HG03108 (cell line): ENCODE measurements at regions not wholly inside any gene's neighbourhood (a gene's known extent, or its start where the extent isn't known, plus 50 kb on each side); places are given as distances from the start of the nearest gene placed in this dataset.
"Not testable (repeated sequence)": the region's sequence is repeated elsewhere in the genome, so short reads cannot be mapped to it uniquely, and the experiment has no call there.

Experiments used
- ATAC-seq: cut with Tn5 transposase; IDR thresholded peaks from one replicate; pipeline ENCODE4 v1.9.1; 2021; ENCODE audit warnings: moderate library complexity; ENCODE audit not compliant: unreplicated experiment

- no peak for ATAC-seq
Observed at GRCh38 chrX:45447331-45447730, 246.7 kb upstream of the DIPK2B start.

DNA sequence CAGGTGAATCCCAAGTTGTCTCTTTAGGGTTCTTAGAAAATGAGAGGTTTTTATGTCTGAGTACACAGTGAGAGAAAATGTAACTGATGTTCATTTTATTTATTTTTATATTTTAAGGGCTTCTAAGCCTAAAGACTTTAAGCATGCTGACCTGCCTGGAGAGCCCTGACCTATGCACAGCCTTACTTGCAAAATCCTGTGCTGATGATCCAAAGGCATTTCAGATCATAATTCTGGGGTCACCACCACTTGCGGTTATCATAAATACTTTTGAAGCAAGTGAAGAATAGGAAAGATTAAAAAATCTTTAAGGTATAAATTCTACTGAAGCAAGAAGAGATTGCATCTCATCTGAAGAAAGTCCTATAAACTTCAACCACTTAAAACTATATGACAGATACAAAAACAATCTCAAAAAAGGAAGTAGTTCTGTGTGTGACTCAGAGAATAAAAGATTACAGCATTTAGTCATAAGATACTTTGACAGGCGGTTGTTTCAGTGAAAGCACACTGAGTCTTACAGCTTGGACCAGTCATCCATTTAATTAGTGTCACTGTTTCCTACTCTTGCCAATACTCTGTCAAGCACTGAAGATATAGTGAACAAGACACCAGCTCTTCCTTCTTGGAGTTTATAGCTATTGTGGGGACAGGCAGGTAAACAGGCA lies 245.2 kb upstream of the DIPK2B start:
- no peak for ATAC-seq

DNA sequence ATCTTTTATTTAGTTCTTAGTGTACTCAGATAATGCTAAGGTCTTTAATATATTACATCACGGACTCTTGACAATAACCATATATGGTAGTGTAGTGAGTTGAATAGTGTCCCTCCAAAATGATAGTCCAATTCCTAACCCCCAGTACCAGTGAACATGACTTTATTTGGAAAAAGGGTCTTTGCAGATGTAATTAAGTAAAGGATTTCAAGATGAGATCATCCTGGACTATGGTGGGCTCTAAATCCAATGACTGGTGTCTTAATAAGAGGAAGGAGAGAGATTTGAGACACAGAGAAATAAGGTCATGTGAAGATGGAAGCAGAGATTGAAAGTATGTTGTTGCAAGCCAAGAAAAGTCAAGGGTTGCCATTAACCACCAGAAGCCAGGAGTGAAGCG lies 236.5 kb upstream of the DIPK2B start:
- ATAC-seq: no peak

- no peak for ATAC-seq
Observed at GRCh38 chrX:45435481-45435880, 234.8 kb upstream of the DIPK2B start.

- no peak for ATAC-seq
Observed at GRCh38 chrX:45434231-45434630, 233.6 kb upstream of the DIPK2B start.

DNA sequence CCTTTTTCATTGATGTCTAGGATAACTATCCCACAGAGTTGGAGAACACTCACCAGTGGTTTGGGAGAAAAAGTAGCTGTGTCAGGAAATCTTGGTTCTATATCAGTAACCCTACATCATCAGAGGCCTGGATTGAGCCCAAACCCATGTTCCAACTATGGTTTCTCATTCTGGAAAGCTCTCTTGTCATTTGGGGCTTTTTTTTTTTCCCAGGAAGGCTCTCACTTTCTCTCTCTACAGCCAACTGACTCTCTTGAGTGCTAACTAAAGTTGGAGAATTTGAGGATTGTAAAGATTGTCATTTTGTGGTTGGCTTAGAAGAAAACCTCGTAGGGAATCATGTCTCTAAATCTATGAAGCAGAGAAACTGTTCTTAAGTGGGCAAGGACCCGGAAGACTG lies 228.2 kb upstream of the DIPK2B start:
- no peak for ATAC-seq

GRCh38 chrX:45424326-45424725 lies 223.7 kb upstream of the DIPK2B start:
- ATAC-seq: no peak

- no peak for ATAC-seq
Observed at GRCh38 chrX:45422216-45422925, 221.7 kb upstream of the DIPK2B start.

GRCh38 chrX:45421806-45422205 lies 221.1 kb upstream of the DIPK2B start:
- ATAC-seq: no peak

DNA sequence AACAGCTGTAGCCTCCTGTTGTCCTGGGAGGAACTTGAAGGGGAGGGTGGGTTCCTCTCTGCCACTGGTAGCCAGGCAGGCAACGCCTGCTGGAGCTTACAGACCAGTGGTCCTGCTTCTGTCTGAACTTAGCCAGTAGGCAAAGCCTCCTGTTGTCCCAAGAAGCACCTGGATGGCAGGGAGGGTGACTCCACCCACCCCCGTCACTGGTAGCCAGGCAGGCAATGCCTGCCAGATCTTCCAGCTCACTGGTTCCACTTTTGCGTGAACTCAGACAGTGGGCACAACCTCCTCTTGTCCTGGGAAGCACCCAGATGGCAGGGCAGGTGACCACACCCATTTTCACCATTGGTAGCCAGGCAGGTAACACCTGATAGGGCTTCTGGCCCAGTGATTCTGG lies 203.5 kb upstream of the DIPK2B start:
- ATAC-seq: no peak

DNA sequence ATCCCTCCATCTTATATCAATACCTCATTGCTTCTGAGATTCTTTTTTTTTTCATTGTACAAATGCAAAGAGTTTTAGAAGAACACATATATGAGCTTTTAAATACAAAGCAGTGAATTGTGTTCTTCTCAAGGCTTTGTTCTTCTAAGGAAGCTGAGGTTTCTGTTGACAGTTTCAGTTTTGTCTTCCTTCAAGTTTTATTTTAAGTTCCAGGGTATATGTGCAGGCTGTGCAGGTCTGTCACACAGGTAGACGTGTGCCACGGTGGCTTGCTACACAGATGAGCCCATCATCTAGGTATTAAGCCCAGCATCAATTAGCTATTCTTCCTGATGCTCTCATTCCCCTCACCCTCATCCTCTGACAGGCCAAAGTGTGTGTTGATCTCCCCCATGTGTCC lies 201.2 kb upstream of the DIPK2B start:
- no peak for ATAC-seq

GRCh38 chrX:45400951-45401725 lies 200.5 kb upstream of the DIPK2B start:
- not testable (repeated sequence) for ATAC-seq

DNA sequence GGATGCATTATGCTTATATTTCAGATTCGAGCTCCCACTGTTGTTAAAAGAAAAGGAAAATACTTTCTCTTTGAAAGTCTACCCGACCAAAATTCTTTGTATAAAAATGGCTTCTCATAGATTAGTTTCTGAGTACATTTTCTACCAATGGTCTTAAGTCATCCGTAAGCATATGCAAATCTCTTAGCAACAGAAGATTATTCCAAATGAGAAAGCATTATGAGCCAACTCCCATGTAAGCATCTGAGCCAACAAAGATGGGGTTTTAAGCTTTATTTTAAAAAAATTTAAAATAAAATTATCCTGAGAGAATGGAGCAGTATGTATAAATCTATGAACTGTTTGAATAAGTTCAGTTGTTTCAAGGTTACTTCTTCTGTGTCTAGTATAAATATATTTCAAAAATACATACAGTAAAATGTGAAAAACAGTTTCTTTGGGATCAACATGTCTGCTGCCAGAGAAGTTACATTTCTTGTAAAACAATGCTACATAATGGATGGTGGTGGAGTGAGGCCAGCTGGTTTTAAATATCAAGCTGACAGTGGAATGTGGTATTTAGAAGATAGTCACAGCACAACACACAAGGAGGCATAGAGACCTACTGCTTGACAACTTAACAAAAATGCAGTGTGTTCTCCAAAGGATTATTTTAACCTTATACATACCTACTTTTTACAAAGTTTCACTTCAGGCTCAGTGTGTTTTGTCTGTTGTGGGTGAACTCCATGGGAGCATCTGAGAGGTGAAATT lies 199.5 kb upstream of the DIPK2B start:
- no peak for ATAC-seq

GRCh38 chrX:45385757-45386156 lies 185.1 kb upstream of the DIPK2B start:
- ATAC-seq: no peak

DNA sequence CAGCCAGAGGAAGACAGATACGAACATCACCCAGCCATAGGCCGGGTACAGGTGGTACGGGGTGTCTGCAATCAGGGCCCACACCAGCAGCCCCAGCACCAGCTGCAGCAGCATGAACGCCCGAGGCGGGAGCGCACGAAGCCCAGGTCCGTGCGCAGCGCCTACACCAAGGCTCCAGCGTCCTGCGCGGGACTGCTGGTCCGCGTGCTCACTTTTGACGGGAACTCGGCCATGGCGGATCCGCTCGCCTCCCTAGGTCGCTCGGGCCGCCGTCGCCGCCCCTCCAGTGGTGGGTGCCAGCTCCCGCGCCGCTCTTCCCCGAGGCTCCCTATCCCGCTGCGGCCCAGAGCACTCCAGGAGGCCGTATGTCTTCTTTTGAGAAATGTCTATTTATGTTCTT lies 181.2 kb upstream of the DIPK2B start:
- no peak for ATAC-seq

DNA sequence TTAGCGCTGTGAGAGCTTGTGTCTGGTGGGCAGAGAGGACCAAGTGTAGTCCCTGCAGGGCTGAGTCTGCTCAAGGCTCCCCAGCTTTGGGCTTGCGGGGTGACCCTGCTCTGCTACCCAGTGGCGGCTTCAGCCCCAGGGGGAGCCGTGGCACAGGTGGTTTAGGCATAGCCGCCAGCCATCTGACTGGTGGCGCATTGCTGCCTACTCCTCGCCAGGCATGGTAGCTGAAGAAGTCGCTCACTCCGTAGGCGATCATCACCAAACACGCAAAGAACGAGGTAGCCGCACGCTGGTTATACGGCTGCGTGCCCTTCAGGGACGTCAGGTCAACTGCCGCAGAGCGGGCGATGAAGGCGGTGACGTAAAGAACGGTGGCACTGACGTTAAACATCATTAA lies 180.7 kb upstream of the DIPK2B start:
- ATAC-seq: no peak

DNA sequence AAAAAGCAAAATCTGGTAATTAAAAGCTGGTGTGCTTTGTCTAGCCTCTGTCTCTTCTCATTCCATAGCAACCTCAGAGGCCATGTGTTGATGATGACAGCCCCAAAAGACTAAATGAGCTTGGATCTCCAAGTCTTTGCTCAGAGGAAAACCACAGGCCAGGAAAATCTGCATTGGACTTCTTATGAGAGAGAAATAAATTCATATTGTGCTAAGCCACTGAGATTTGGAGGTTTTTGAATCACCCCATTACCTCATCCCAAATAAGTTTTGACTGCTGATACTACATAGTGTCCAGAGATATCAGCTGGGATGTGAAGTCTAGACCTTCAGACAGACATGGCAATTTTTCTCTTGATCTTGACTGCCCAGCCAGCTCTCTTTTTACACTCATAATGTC lies 178.6 kb upstream of the DIPK2B start:
- ATAC-seq: no peak

DNA sequence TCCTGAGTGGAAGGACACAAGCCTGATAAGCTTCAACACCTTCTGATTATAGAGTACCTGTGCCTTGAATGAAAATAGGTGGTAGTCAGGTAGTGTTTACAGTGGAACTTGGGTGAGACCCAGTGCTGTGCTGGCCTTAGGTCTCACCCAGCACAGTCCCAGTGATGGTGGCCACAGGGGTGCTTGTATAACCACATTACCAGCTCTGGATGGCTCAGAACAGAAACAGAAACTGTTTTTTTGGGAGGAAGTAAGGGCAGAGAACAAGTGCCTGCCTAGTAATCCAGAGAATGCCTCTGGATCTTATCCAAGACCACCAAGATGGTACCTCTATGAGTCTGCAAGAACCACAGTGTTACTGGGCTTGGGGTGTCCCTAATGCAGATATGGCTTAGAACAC lies 171.5 kb upstream of the DIPK2B start:
- ATAC-seq: no peak

DNA sequence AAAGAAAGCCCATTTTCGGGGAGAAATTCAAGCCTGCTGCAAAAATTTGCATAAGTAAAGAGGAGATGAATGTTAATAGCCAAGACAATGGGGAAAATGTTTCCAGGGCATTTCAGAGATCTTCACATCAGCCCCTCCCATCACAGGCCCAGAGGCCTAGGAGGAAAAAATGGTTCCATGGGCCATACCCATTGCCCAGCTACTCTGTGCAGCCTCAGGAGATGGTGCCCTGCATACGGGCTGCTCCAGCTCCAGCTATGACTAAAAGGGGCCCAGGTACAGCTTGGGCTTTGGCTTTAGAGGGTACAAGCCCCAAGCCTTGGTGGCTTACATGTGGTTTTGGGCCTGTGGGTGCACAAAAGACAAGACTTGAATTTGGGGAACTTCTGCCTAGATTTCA lies 168.0 kb upstream of the DIPK2B start:
- ATAC-seq: no peak

- ATAC-seq: no peak
Observed at GRCh38 chrX:45363596-45363995, 162.9 kb upstream of the DIPK2B start.

GRCh38 chrX:45360571-45360970 lies 159.9 kb upstream of the DIPK2B start:
- no peak for ATAC-seq
